GM18868 (cell line): ENCODE measurements at regions not wholly inside any gene's neighbourhood (a gene's known extent, or its start where the extent isn't known, plus 50 kb on each side); places are given as distances from the start of the nearest gene placed in this dataset.

Source experiments
- ATAC-seq: cut with Tn5 transposase; IDR thresholded peaks from one replicate; pipeline ENCODE4 v1.9.1; 2021; ENCODE audit warnings: mild to moderate bottlenecking, moderate library complexity; ENCODE audit not compliant: unreplicated experiment

DNA sequence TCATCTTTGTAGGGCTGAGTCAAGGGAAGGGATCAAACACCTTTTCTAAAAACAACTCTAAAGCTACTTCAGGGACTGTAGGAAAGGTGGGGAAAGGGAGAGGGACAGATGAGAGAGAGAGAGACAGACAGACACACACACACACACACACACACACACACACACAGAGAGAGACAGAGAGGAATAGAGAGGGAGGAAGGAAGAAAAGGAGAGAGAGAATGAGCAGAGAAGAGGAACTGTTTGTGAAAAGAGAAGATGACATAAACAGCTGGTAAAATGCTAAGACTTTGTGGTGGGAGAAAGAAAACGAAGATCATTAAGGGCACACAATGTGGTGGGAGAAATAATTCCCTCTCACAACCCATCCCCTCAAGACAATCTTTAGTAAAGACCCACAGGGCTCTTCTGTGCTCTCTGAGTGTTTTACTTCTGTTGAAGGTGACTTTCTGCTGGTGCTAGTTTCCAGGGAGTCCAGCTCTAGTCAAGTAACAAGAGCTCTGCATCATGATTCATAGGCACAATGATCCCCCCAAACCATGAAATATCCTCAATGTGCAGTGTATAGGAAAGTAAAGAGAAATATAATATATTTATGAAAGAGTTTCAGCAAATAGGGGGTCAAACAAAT lies 77.2 kb upstream of the STK17B start:
- ATAC-seq, result no peak

DNA sequence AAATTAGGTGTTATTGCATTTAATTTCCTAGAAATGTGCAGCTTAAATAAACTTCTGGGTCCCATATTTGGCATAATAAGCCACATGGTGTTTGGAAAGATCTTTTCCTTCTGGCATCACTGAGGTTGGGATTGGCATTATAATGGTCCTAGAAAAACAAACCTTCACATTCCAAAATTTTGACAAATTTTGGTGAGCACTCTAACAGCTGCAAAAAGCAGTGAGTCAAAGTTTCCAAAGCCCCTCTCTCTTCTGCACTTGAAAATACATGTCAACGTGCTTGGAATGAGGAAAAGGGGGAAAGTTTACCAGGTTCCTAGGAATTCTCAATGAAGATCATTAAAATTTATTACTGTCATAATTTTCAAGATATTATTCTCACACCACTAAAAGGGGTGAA lies 77.8 kb upstream of the STK17B start:
- ATAC-seq, result no peak

GRCh38 chr2:196249860-196250259 lies 78.5 kb upstream of the STK17B start:
- peak; percentile 76 for ATAC-seq

DNA sequence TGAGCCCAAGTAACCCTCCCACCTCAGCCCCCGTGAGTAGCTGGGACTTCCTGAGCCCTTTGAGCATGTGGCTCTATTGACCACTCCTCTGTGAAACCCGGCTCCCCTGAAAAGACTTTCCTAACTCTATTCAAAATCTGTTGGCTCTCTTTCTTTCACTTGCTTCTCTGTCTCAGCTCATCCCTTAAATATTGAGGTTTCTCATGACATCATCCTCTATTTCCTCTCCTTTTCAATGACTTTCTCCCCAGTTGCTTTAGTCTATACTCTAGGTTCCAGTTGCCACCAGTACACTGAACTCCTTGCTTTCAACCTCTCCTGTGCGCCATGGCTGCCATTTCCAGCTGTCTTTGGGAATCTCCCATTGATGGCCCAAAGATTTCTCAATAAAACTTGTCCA lies 79.8 kb upstream of the STK17B start:
- no peak for ATAC-seq

DNA sequence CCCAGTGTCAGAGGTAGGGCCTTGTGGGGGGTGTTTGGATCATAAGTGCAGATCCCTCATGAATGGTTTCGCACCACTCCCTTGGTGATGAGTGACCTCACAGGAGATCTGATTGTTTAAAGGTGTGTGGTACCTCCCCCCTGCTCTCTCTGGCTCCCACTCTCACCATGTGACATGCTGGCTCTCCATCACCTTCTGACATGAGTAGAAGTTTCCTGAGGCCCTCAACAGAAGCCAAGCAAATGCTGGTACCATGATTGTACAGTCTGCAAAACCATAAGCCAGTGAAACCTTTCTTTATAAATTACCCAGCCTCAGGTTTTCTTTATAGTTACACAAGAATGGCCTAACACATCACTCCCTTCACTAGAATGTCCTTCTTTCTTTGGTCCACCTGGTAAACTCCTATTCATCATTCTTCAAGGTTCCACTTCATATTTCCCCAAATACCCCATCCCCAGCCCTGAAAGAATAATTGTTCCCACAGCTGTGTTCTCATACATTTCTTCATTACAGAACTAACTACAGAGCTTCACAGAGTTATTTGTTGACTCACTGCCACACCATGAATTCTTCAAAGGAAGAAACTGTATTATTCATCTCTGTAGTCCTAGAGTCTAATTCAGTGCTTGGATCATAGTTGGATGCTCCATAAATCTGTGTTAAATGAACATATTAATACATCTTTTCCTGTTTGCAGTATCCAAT lies 81.2 kb upstream of the STK17B start:
- peak; percentile 34 for ATAC-seq

DNA sequence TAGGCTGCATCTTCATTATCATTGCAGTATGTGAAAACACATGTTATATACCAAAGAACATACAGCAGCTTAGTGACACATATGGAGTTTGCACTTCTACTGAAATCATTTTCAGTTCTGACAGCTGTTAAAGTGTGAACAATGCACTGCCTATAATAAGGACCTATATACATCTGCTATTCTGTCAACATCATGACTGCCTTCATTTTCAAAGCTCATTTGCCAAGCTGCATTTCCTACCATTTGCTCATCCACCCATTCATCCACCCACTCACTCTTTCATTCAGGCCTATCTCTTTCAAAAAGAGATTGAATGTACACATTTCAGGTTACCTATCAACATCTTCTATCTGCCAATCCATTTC lies 81.7 kb upstream of the STK17B start:
- ATAC-seq, result peak; percentile 37

DNA sequence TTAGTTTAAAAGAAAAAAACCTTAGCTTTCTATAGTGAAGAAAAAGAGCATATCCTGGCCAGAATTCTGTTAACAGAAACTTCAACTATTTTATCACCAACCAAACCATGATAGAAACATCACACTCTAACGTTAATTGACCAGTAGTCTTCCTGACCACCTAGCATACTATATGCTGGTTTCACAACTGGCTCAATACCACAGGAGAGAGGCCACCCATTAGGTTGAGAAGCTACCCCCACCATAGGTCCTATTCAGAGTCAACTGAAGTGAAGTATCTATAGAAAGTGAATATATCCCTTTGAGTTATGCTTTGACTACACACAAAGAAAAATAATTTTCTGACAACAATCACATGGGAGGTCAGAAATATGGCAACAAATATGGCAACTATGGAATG lies 85.2 kb upstream of the STK17B start:
- ATAC-seq, result no peak

- ATAC-seq, result no peak
Measured at GRCh38 chr2:196257086-196257485, 85.7 kb upstream of the STK17B start.

- no peak for ATAC-seq
Measured at GRCh38 chr2:196258407-196258806, 87.0 kb upstream of the STK17B start.

DNA sequence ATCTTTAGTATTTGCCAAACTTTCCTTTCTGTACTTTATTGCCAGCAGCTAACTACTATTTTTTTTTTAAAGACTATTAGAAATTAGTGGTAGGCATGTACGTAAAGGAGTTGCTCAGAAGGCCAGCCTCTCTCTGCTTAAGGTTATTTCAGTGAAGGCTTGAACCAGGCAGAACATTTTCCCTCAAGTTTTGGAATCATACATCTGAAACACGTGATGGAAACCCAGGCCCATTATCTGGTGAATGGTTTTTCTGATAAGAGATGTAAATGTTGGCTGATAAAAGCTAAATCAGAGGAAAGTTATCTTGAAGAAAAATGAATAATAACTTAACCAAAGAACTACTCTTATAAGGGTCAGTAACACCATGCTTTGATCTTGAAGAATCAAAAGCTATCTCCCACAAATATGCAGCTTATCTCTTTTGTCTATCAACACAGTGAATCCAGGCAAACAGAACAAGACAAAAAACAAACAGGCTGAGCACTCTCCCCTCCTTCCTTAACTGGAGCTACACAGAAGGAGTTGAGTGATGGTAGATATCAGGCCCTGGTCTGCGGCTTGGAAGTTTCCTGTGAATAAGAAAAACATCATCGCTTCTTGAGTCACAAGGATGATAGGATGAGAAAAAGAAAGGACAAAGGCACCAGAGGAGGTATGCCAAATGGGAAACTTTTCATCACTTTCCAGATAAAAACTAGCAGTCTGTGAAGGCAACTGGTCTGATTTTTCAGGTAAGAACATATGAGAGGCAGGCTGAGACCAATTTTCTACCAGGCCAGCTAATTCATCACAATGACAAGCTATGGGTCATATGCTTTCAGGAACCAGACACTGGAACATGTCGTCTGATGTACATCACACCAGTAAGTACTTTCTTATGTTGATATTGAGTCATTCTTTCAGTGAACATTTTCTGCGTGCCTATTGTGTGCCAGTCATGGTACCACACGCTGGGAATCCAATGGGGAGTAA lies 88.4 kb upstream of the STK17B start:
- ATAC-seq, result peak; percentile 22

- no peak for ATAC-seq
Measured at GRCh38 chr2:196260546-196260945, 89.2 kb upstream of the STK17B start.

- ATAC-seq, result no peak
Measured at GRCh38 chr2:196262606-196263005, 91.2 kb upstream of the STK17B start.

DNA sequence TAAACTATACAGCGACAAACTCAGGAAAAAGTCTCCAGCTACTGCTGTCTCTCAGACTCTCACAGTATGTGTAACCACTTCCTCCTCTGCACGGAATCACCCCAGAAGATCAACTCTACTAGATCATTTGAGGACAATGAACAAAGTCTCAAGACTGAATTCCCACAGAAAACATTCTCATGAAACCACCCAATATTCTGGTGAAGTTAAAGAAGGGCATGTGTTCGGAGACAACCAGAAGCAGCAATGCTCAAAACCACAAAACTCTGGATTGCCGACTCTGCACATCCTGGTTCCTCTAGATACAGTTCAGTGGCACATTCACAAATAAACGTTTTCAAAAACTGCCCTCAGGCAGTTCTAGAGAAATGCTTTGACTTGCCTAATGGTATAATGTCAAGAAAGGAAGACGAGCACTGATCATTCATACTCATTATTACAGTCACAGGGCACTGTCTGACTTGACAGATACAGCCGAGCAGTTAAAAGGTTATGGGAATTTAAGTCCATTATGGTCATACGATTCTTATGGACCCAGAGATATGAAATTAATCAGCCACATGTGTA lies 91.9 kb upstream of the STK17B start:
- ATAC-seq, result peak; percentile 86

GRCh38 chr2:196266351-196266750 lies 95.0 kb upstream of the STK17B start:
- no peak for ATAC-seq

DNA sequence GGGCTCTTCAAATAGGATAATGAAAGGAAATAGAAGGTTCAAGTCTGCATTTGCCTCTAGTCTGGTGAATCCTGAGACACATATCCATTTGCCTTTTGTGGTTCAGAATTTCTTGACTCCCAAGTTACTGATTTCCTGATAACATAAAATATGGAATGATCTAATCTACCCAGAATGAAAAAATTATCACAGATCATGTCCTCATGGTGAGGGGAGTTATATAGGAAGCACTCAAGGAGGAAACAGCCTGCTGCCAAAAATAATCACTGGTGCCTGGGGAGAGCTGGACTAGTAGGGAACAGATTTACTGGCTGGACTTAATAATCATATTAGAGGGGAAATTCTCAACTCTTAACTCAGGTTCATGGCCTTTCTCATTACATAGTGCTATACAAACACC lies 95.5 kb upstream of the STK17B start:
- ATAC-seq, result no peak

GRCh38 chr2:196268025-196268424 lies 96.6 kb upstream of the STK17B start:
- no peak for ATAC-seq

DNA sequence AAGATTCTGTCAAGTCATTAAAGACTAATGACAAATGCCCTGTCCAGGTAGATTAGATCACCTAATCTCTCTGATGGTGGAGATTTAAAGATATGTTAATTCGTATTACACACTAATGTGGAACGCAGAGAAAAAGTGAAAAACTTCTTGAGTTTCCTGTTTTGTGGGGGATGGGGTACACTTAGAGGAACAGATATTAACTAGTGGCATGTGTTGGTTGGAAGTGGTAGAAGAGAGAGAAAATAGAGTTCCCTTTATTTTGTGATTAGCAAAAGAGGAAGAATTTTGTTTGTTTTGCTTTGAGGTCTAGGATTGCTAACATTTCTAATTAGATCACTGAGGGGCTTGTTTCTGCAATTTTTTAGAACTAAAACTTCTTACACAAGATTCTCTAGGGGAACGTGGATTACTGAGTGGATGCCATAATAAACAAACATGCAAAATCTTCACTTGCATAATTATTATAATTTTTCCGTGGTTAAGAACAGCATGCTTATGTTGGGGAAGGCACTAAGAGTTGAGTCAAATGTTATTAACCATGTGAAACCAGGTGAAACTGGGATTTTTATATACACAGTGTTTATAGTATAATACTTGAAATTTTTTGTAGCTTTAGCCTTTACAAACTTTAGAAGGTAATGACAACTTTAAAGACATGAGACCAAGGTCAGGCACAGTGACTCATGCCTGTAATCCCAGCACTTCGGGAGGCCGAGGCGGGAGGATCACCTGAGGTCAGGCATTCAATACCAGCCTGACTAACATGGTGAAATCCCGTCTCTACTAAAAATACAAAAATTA lies 97.4 kb upstream of the STK17B start:
- ATAC-seq, result peak; percentile 39

DNA sequence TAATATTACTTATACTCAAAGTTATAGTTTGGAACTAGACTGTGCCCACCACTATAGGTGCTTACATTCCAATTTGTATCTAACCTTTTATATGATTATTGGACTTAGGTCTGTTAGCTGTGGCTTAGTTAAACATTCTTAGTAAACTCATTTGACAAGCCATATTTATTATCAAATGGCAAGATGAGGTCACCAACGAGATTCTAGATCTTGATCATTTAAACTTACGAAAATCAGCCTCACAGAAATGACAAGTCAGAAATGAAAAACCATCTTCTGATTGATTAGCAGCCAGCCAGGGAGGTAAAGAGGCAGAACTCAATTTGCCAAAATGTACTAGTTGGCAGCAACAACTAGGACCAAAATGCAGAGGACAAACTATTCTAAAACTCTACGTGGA lies 100.4 kb upstream of the STK17B start:
- no peak for ATAC-seq

DNA sequence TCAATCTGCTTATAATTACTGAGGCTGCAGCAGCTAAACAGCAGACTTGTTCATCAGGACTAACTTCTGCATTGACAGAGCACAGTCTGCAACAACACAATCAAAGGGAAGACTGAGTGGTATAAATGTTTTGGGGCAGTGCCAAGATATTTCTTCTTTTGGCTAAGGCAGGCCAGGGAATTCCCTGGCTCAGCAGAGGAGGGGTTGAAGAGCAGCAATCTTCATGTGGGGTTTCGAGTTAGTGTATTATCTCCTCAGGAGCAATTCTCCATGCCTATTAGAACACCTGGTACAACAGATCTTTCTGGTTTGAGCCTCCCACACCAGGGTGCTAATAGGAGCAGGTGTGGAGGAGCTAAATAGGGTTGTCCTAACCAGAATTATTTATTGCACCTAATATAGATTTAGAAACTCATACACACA lies 103.0 kb upstream of the STK17B start:
- peak; percentile 73 for ATAC-seq

DNA sequence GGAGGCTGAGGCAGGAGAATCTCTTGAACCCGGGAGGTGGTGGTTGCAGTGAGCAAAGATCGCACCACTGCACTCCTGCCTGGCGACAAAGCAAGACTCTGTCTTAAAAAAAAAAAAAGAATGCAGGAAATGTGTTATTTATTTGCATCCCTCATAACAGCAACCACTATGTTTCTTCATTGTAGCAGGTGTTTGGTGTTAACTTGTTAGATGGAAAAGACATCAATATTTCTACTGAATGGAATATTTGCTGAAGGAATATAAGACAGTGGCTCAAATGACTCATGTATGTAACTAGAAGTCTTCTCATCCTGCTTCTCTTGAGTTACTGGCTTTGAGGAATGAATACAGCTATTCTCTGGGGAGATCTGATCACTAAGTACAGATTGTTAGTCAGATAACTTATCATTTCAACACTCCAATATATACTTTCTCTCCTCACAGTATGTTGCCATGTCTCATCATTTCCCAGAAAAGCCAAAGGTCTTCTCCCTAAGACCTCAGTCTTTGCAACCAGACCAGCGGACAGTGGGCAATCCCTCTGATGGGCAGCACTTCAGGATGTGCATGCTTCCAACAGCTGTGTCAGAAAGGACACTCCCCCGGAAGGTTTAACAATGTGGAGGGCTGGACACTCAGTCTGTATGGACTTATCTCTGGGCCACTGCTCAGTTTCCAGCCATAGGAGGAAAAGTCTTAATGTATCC lies 104.4 kb upstream of the STK17B start:
- ATAC-seq, result no peak
